H9 (cell line): ENCODE measurements at regions not wholly inside any gene's neighbourhood (a gene's known extent, or its start where the extent isn't known, plus 50 kb on each side); places are given as distances from the start of the nearest gene placed in this dataset.
A peak's percentile ranks its signal among the peaks of the same experiment; 100 is the strongest.

Source experiments
- DNase-seq: peaks from one replicate; pipeline ENCODE4 v3.0.0-alpha.2; 2017
- H2AFZ ChIP-seq: one replicate; pipeline ENCODE4 v1.6.1; 2013; ENCODE audit warnings: mild to moderate bottlenecking, low read length, control low read depth, moderate library complexity
- H2AK5ac ChIP-seq: 2 replicates; pipeline ENCODE4 v1.6.1; 2013; ENCODE audit warnings: low read length, control low read depth, mixed read lengths; ENCODE audit not compliant: insufficient read length
- H2BK120ac ChIP-seq: one replicate; pipeline ENCODE4 v1.6.1; 2013; ENCODE audit warnings: low read depth, mild to moderate bottlenecking, low read length, control low read depth, inconsistent platforms; ENCODE audit not compliant: poor library complexity, severe bottlenecking
- H2BK12ac ChIP-seq: 2 replicates; pipeline ENCODE4 v1.6.1; 2013; ENCODE audit warnings: low read length, control low read depth, mixed read lengths, low read depth; ENCODE audit not compliant: insufficient read length
- H2BK15ac ChIP-seq: 2 replicates; pipeline ENCODE4 v1.6.1; 2013; ENCODE audit warnings: low read depth, low read length, control low read depth
- H2BK20ac ChIP-seq: one replicate; pipeline ENCODE4 v1.6.1; 2013; ENCODE audit warnings: low read depth, mild to moderate bottlenecking, low read length, control low read depth, inconsistent platforms; ENCODE audit not compliant: poor library complexity, severe bottlenecking
- H2BK5ac ChIP-seq: 2 replicates; pipeline ENCODE4 v1.6.1; 2013; ENCODE audit warnings: low read length, control low read depth, mixed read lengths; ENCODE audit not compliant: insufficient read length
- H3K14ac ChIP-seq: 2 replicates; pipeline ENCODE4 v1.6.1; 2013; ENCODE audit warnings: low read length, control low read depth; ENCODE audit not compliant: insufficient read depth
- H3K18ac ChIP-seq: 2 replicates; pipeline ENCODE4 v1.6.1; 2013; ENCODE audit warnings: low read depth, mild to moderate bottlenecking, mixed read lengths, low read length, control low read depth; ENCODE audit not compliant: insufficient read length
- H3K23ac ChIP-seq: 2 replicates; pipeline ENCODE4 v1.6.1; 2013; ENCODE audit warnings: low read length, control low read depth, mixed read lengths, low read depth; ENCODE audit not compliant: insufficient read length
- H3K23me2 ChIP-seq: 2 replicates; pipeline ENCODE4 v1.6.1; 2013; ENCODE audit warnings: low read depth, mild to moderate bottlenecking, mixed read lengths, low read length, control low read depth; ENCODE audit not compliant: insufficient read length, poor library complexity, severe bottlenecking
- H3K27ac ChIP-seq: 2 replicates; pipeline ENCODE4 v1.5.1; 2013; ENCODE audit warnings: low read length, control low read depth, mixed read lengths, low read depth; ENCODE audit not compliant: insufficient read length
- H3K27me3 ChIP-seq: 2 replicates; pipeline ENCODE4 v1.6.1; 2013; ENCODE audit warnings: low read length, control low read depth, inconsistent platforms; ENCODE audit not compliant: insufficient read depth
- H3K4ac ChIP-seq: 2 replicates; pipeline ENCODE4 v1.6.1; 2013; ENCODE audit warnings: low read depth, mild to moderate bottlenecking, control low read depth, inconsistent platforms, low read length, moderate library complexity
- H3K4me1 ChIP-seq: 2 replicates; pipeline ENCODE4 v1.6.1; 2013; ENCODE audit warnings: low read length, control low read depth, inconsistent platforms; ENCODE audit not compliant: insufficient read depth
- H3K4me2 ChIP-seq: 2 replicates; pipeline ENCODE4 v1.6.1; 2013; ENCODE audit warnings: low read length, control low read depth, mixed read lengths; ENCODE audit not compliant: insufficient read length, insufficient read depth
- H3K56ac ChIP-seq: 2 replicates; pipeline ENCODE4 v1.6.1; 2013; ENCODE audit warnings: low read depth, mild to moderate bottlenecking, mixed read lengths, low read length, control low read depth; ENCODE audit not compliant: insufficient read length
- H3K79me1 ChIP-seq: 2 replicates; pipeline ENCODE4 v1.6.1; 2013; ENCODE audit warnings: low read depth, mild to moderate bottlenecking, moderate library complexity, low read length, control low read depth, inconsistent platforms; ENCODE audit not compliant: insufficient read depth, poor library complexity, severe bottlenecking
- H3K79me2 ChIP-seq: 2 replicates; pipeline ENCODE4 v1.6.1; 2013; ENCODE audit warnings: low read length, control low read depth, inconsistent platforms; ENCODE audit not compliant: insufficient read depth
- H3K9ac ChIP-seq: 2 replicates; pipeline ENCODE4 v1.6.1; 2013; ENCODE audit warnings: low read length, control low read depth, mixed read lengths; ENCODE audit not compliant: insufficient read length; ENCODE audit errors: extremely low read depth
- H3K9me3 ChIP-seq: one replicate; pipeline ENCODE4 v1.6.1; 2013; ENCODE audit warnings: low read depth, low read length, inconsistent platforms; ENCODE audit not compliant: control insufficient read depth
- H3T11ph ChIP-seq: one replicate; pipeline ENCODE4 v1.6.1; 2013; ENCODE audit warnings: mild to moderate bottlenecking, low read length, control low read depth, inconsistent platforms
- H4K20me1 ChIP-seq: one replicate; pipeline ENCODE4 v1.6.1; 2013; ENCODE audit not compliant: control insufficient read depth, insufficient read length, insufficient read depth
- H4K5ac ChIP-seq: 2 replicates; pipeline ENCODE4 v1.6.1; 2013; ENCODE audit warnings: low read depth, mild to moderate bottlenecking, mixed read lengths, low read length, control low read depth; ENCODE audit not compliant: insufficient read length
- H4K8ac ChIP-seq: replicated peaks from 2 replicates; pipeline ENCODE4 v1.6.1; 2013; ENCODE audit warnings: low read length, control low read depth, mixed read lengths, low read depth; ENCODE audit not compliant: insufficient read length
- H4K91ac ChIP-seq: 2 replicates; pipeline ENCODE4 v1.6.1; 2013; ENCODE audit warnings: low read depth, mild to moderate bottlenecking, moderate library complexity, mixed read lengths, low read length, control low read depth; ENCODE audit not compliant: insufficient read length
- H3K27ac Mint-ChIP-seq, 3 experiments: 2 replicates in 2 of 3; 3 replicates in 1 of 3; pipeline ENCODE4 v1.8.0; 2020 to 2021; ENCODE audit warnings: mixed read lengths in 3 of 3, mild to moderate bottlenecking in 1 of 3, moderate library complexity in 1 of 3
- H3K27me3 Mint-ChIP-seq: 2 replicates; pipeline ENCODE4 v1.8.0; 2021; ENCODE audit warnings: low read depth, mild to moderate bottlenecking, moderate library complexity, mixed read lengths
- H3K36me3 Mint-ChIP-seq, 3 experiments: 2 replicates in 2 of 3; 3 replicates in 1 of 3; pipeline ENCODE4 v1.8.0; 2020 to 2021; ENCODE audit warnings: low read depth in 3 of 3, mixed read lengths in 3 of 3; ENCODE audit not compliant: insufficient read depth in 1 of 3
- H3K4me1 Mint-ChIP-seq, 2 experiments: 2 replicates each; pipeline ENCODE4 v1.8.0; 2020; ENCODE audit warnings: mixed read lengths in 2 of 2
- H3K4me3 Mint-ChIP-seq, 2 experiments: 2 replicates in 1 of 2; 3 replicates in 1 of 2; pipeline ENCODE4 v1.8.0; 2020 to 2021; ENCODE audit warnings: mild to moderate bottlenecking in 2 of 2, mixed read lengths in 2 of 2, moderate library complexity in 1 of 2
- H3K9me3 Mint-ChIP-seq, 2 experiments: 2 replicates in 1 of 2; 3 replicates in 1 of 2; pipeline ENCODE4 v1.8.0; 2020; ENCODE audit warnings: mild to moderate bottlenecking in 2 of 2, mixed read lengths in 2 of 2, moderate library complexity in 1 of 2
- CTCF ChIP-seq: fragments of 200-600 bp; sonication (generic); conservative IDR thresholded peaks from 3 replicates; pipeline ENCODE4 v1.8.0; 2021; ENCODE audit warnings: antibody characterized with exemption, mild to moderate bottlenecking
- WGBS: extraction: QIAGEN DNeasy Blood & Tissue Kit; methylation state at CpG from one replicate; pipeline ENCODE4 v1.1.7; 2013; ENCODE audit warnings: missing lambda C conversion rate, low lambda C conversion rate, mixed read lengths; ENCODE audit not compliant: insufficient read length; ENCODE audit errors: extremely low coverage; 5-methylcytosine and 5-hydroxymethylcytosine counted together

GRCh38 chr12:97324471-97324870 lies 138.1 kb upstream of the RMST start:
- Histone ChIP-seq H4K5ac (no peak overlapping the region), H3K56ac (no peak overlapping the region), H3K4ac (no peak overlapping the region), H2BK20ac (no peak overlapping the region), H2BK15ac (no peak overlapping the region), H3K79me2 (no peaks in the 10 kb centered on the region), H3K27ac (no peak overlapping the region), H3K23me2 (no peaks in the 10 kb centered on the region), H2BK12ac (no peak overlapping the region), H3K79me1 (no peaks in the 10 kb centered on the region), H4K91ac (no peak overlapping the region), H3K14ac (peak overlapping the region; percentile 45; the same call in 1 of the 2 replicates), H3K18ac (no peak overlapping the region), H3K23ac (no peak overlapping the region), H2AK5ac (no peak overlapping the region), H3K9me3 (no peaks in the 10 kb centered on the region), H3K9ac (no peak overlapping the region), H3K4me2 (no peak overlapping the region), H4K20me1 (no peaks in the 10 kb centered on the region), H2BK120ac (no peak overlapping the region), H4K8ac (no peak overlapping the region), H2AFZ (no peak overlapping the region), H3K4me1 (peaks cover 16% of the 10 kb centered on the region), H3T11ph (no peak overlapping the region), H3K27me3 (no peaks in the 10 kb centered on the region; the same call in 1 of the 2 replicates), H2BK5ac (no peak overlapping the region)
- Mint-ChIP-seq H3K4me3 (no peak overlapping the region; a peak in 1 of 5 replicates), H3K4me1 (peaks cover 43 to 44% of the 10 kb centered on the region in 2 experiments), H3K36me3 (no peaks in the 10 kb centered on the region), H3K27ac (peak overlapping the region in 2 of 3 experiments; percentile 14 to 46; a peak in 2 of 7 replicates), H3K27me3 (peaks cover 5% of the 10 kb centered on the region; the same call in 1 of the 2 replicates), H3K9me3 (no peaks in the 10 kb centered on the region; a peak in 1 of 5 replicates)
- DNase-seq, result no peak
- WGBS, result no CpG with 5 or more reads among the region's 7 CpGs
- TF ChIP-seq CTCF, result no peak
